ENCODE measurements at regions not wholly inside any gene's neighbourhood (a gene's known extent, or its start where the extent isn't known, plus 50 kb on each side); places are given as distances from the start of the nearest gene placed in this dataset.
"Not testable (repeated sequence)": the region's sequence is repeated elsewhere in the genome, so short reads cannot be mapped to it uniquely, and the experiment has no call there.

DNA sequence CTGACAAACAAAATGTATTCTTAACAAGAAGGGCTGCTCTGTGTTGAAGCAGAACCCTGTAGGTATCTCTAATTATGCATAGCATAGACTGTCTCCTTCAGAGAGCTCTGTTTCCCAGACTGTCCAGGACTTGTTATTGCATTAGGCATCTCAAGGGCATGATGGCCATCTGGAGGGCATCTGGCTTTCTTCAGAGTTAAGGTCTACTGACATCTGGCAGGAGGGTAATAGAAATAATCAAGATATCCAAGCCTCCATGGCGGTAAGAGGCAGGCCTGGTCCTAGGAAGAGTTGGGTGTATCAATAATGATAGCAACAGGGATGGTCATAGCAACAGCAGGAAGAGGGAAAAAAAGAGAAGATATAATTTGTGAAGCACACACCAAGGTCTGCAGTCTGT lies 161.2 kb downstream of the TTC8 start:
- DNase-seq, result no peak

GRCh38 chr14:88986146-88986841 lies 161.8 kb downstream of the TTC8 start:
- no peak for DNase-seq

DNA sequence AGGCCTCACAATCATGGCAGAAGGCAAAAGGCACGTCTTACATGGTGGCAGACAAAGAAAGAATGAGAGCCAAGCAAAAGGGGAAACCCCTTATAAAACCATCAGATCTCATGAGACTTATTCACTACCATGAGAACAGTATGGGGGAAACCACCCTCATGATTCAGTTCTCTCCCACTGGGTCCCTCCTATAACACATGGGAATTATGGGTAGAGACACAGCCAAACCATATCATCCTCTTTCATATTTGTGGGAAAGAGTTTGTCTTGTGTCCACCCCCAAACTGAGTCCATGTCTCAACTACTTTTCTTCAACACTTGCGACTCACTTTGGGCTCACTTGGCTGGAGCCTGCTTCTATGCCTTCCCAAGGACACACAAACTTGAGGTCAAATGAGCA lies 162.5 kb downstream of the TTC8 start:
- not testable (repeated sequence) for DNase-seq

DNA sequence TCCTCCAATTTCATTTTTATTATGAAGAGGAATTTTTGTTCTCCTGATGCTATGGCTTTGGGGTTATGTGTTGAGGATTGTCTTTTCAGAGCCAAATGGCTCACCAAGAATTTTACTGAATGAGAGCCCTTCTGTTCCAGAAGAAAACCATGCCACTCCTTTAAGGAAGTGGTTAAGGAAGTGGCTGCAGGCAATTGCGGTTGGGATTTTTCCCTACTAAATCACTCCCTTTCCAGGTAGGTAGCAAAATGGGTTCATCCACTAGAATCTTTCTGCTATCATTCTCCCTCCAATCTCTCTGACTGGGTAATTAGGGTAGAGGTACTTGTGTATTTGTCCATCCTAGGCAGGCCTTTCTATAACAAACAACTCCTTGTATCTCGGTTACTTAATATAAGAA lies 163.1 kb downstream of the TTC8 start:
- no peak for DNase-seq

GRCh38 chr14:88989911-88990310 lies 165.5 kb downstream of the TTC8 start:
- no peak for DNase-seq

DNA sequence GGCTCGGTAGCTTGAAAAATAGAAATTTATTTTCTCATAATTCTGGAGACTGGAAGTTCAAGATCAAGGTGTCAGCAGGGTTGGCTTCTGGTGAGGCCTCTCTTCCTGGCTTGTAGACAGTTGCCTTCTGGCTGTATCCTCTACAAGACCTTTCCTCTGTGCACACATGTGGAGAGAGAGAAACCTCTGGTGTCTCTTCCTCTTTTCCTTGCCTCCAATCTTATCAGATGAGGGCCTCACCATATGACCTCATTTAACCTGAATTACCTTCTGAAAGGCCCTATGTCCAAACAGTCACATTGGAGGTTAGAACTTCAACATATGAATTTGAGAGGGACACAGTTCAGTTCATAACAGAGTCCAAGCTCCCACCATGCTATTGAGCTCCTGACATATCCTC lies 166.4 kb downstream of the TTC8 start:
- DNase-seq, result no peak

DNA sequence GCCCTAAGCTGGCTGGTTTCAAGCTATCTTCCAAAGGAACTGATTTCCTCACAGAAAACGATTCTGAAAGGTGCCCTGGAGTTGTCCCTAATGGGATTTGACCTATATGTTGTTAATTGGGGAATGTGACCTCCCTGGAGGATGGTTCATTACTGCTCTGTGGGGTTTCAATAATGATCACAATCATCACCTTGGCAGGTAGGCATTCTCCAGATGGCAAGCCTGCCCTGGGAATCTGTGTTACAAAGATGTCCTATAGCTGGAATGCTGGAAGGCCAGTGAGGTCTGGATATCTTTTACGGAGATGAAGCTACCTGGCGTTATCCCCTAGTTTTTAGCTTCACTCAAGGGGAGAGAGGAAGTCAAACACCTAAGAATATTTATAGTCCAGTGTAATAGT lies 167.6 kb downstream of the TTC8 start:
- DNase-seq, result no peak

DNA sequence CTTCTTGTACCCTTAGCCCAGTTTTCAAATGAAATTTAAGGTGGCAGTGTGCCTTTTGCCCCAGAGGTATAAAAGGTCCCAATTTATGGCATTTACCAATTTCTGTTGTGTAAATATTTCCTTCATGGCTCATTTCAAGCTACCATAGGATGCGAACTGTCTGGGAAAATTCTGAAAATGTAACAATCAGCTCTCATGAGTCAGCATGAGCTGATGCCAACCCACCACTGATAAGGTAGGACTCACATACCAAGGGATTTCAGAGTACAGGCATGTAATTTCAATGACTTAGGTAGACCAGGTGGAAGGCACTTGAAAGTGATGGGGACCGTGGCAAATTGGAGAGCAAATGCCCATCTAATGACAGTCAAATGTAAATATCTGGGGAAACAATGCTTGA lies 169.5 kb downstream of the TTC8 start:
- no peak for DNase-seq

GRCh38 chr14:88995437-88996198 lies 171.2 kb downstream of the TTC8 start:
- DNase-seq, result no peak

- peak; percentile 70 for DNase-seq
These were observed 173.6 kb downstream of the TTC8 start for GRCh38 chr14:88998027-88998426.

DNA sequence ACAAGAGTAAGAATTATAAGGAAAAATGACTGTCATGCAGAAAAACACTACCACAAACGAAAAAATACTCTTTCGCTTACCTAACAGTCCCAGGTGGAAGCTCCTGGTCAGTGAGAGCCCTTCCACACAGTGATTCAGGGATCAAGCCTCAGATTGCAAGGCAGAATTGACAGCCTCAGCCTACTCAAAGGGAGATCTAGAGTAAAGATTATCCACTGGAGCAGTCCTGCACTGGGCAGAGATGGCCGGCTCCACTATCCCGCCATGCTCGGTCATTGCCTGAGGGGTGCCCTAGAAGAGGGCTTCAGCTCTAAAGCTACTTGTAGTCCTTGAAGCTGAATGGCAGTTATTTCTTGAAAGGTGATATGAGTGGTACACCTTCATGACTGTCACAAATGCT lies 174.7 kb downstream of the TTC8 start:
- no peak for DNase-seq

DNA sequence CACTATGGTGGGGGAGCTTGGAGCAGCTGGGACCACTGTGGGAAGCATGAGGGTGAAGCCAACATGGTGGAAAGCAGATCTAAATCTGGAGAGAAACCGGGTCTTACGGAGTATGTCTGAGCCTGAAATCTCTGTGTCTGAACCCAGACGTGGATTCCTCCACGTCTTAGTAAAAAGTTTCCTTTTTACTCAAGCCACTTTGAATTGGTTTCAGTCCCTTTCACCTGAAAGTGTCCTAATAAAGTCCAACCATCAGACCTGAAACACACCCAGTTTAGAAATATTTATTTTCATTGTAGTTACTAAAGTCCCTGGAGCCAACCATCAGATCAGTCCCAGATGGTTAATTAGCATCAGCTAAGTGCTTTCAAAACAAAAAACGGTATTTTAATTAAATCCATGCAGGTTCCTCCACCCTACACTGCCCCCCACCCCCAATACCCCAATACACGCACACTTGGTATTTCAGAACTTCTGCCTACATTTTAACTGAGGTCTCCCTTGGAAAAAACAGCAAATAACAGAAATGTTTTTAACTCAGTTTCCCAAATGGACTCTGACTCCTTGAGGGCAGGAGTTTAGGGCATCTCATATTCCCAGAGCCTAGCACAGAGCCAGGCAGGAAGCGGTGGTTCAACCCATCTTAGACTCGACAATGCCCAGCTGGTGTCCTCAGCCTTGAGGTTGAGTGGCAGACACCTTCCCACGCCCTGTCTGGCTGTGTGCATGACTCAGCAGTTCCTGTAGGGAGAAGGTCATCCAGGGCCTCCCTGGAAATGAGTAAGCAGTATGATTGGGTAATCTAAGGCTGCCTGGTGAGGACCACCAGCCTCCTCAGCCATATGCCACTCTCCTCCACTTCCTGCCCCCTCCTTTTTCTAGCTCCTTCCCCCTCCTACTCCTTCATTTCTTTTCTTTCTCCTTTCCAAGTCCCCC lies 175.8 kb downstream of the TTC8 start:
- DNase-seq, result no peak

- no peak for DNase-seq
These were observed 179.7 kb downstream of the TTC8 start for GRCh38 chr14:89004166-89004565.

DNA sequence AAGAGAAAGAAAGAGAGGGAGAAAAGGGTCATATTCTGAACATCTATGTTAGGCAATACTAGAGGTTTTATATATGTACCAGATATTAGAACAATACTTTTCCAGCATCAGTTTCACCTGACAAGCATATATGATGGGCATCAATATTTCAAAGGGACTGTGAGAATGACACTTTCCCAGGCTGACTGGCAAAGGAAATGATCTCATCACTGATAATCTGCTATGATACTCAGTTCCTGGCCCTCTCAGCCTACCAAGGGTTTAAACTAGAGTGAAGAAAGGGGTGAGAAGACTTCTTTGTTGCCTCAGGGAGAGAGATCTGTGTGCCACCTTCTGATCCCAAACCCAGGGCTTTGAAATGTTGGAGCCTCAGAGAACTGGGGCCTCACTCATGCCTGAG lies 183.5 kb downstream of the TTC8 start:
- no peak for DNase-seq

DNA sequence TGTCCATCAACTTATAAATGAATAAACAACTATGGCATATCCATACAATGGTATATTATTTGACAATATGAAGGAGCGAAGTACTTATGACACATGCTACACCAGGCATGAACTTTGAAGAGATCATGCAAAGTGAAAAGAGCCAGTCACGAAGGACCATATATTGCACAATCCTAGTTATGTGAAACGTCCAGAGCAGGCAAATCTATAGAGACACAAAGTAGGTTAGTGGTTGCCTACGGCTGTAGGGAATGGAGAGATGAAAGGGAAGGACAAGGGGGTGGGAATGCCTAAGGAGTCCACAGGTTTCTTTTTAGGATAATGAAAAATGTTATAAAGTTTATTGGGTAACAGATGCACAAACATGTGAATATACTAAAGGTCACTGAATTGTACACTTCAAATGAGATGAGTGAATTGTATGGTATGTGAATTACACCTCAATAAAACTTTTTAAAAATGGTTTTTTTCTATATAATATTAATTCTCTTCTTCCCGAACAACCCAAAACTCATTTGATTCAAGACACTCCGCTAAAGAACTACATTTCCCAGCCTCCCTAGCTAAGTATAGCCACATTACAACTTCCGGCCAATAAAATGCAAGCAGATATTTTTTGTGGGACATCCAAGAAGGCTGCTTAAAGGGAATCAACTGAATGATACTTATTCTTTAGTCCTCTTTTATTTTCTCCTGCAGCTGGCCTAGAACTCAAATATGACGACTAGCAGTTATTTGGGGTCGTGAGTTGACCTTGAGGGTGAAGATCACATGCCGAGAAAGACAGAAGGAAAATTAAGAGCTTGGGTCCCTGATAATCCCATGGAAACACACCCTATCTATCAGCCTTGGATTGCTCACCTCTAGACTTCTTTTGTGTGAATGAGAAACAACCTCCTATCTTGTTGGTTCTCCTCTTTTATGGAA lies 187.2 kb downstream of the TTC8 start:
- DNase-seq, result no peak

- no peak for DNase-seq
These were observed 188.0 kb downstream of the TTC8 start for GRCh38 chr14:89012282-89013097.

DNA sequence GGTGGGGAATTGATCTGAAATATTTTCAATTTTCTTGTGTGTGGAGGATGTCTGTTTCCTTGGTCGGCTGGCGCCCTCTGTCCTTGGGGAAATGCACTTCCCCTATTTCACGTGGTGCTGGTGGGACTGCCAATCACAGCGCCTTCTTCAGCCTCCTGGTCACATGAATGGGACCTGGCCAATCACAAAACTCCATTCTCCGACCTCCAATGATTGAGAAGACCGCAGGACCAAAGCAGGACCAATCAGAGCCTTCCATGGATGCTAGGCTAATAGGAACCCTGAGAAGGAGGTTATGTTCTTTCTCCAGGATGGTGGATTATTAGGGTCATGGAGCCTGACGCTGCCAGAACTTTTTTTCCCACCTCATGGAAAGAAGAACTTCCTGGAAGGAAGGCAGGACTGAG lies 188.7 kb downstream of the TTC8 start:
- DNase-seq, result peak; percentile 37

GRCh38 chr14:89013698-89014568 lies 189.5 kb downstream of the TTC8 start:
- peak; percentile 67 for DNase-seq

DNA sequence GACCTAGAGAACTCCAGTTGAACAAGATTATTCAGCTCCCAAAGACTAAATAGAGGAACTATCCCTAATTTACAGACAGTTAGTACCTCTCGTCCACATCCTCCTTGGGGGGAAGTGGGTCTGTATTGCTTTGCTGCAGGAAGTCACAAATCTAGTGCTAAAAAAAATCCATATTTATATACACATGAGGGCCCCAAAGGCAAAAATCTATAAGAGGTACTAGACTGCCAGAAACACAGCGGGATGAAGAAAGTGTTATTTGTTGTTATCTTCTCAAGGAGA lies 190.1 kb downstream of the TTC8 start:
- no peak for DNase-seq

- DNase-seq, result peak; percentile 13
These were observed 190.6 kb downstream of the TTC8 start for GRCh38 chr14:89015016-89015415.

DNA sequence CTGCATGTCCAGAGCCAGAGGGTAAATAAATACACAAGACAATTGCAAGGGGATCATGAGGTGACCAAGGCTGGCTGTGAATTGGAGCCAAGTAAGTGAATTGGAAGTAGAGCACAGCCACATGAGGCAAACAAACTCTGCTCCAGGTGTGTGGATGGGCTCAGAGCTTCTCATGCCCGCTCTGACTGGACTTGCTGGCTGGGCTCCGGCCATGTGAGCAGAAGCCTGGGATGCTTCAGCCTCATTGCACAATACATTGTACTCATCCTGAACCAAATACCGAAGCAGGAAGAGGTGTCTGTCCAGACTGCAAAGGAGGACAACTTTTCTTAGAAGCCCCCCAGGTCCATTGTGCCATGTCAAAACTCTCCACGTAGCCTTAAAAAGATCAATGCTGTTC lies 193.0 kb downstream of the TTC8 start:
- no peak for DNase-seq
